ENCODE measurements at regions not wholly inside any gene's neighbourhood (a gene's known extent, or its start where the extent isn't known, plus 50 kb on each side); places are given as distances from the start of the nearest gene placed in this dataset.

DNA sequence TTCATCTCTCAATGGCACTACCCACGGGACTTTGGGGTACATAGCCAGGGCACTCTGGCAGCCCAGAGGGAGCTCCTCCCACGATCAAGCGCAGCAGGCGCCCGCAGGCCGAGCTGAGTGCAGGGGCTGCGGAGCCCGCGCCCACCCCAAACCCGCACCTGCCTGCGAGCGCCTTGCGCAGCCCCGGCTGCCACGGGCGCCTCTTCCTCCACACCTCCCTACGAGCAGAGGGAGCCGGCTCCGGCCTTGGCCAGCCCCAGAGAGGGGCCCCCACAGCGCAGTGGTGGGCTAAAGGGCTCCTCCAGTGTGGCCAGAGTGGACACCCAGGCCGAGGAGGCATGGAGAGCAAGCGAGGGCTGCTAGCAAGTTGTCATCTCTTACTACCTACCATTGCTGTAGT is 165.2 kb downstream of the UBE2E3 start (continued):
- TF ChIP-seq EZH2 (IDR thresholded peaks at IDR 0.05) (no peak), FOSL1 (IDR thresholded peaks at IDR 0.05; ENCODE audit: low read depth) (no peak), ELF1 (IDR thresholded peaks at IDR 0.05; ENCODE audit: borderline replicate concordance, low read depth) (no peak), SP1 (IDR thresholded peaks at IDR 0.05; ENCODE audit: low read depth) (no peak), RAD21 (IDR thresholded peaks at IDR 0.05; ENCODE audit: low read depth) (no peak), CBX3 (IDR thresholded peaks at IDR 0.05; ENCODE audit: low read depth) (no peak), JUND (IDR thresholded peaks at IDR 0.05) (no peak), EZH2phosphoT487 (IDR thresholded peaks at IDR 0.05; ENCODE audit: borderline replicate concordance) (no peak), YY1 (IDR thresholded peaks at IDR 0.05; ENCODE audit: extremely low read depth, insufficient replicate concordance, low read depth, low read length) (no peak), SRF (IDR thresholded peaks at IDR 0.05; ENCODE audit: low read depth) (no peak), SIN3A (IDR thresholded peaks at IDR 0.05; ENCODE audit: low read depth) (no peak)
- TF ChIP-seq, protein P1, sequence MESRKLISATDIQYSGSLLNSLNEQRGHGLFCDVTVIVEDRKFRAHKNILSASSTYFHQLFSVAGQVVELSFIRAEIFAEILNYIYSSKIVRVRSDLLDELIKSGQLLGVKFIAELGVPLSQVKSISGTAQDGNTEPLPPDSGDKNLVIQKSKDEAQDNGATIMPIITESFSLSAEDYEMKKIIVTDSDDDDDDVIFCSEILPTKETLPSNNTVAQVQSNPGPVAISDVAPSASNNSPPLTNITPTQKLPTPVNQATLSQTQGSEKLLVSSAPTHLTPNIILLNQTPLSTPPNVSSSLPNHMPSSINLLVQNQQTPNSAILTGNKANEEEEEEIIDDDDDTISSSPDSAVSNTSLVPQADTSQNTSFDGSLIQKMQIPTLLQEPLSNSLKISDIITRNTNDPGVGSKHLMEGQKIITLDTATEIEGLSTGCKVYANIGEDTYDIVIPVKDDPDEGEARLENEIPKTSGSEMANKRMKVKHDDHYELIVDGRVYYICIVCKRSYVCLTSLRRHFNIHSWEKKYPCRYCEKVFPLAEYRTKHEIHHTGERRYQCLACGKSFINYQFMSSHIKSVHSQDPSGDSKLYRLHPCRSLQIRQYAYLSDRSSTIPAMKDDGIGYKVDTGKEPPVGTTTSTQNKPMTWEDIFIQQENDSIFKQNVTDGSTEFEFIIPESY (IDR thresholded peaks at IDR 0.05; ENCODE audit: extremely low read depth, insufficient replicate concordance, low read length): no peak

- H3K36me3 ChIP-seq (ENCODE audit: control insufficient read depth in 1 of 2, insufficient read depth in 2 of 2, low read length in 2 of 2): no peaks in the 10 kb centered on the region
- no peak overlapping the region for H2AFZ ChIP-seq (ENCODE audit: low read depth, low read length, poor library complexity, severe bottlenecking)
- H3K4me2 ChIP-seq (ENCODE audit: low read length): no peak overlapping the region
- H4K20me1 ChIP-seq (ENCODE audit: insufficient read depth): no peaks in the 10 kb centered on the region
- CTCF ChIA-PET: no interaction called here
- no peaks in the 10 kb centered on the region for H3K9me3 ChIP-seq (ENCODE audit: control insufficient read depth in 1 of 2, insufficient read depth in 1 of 2, low read depth in 1 of 2, low read length in 2 of 2)
- RAD21 ChIA-PET (ENCODE audit: low non-redundant PET in 1 of 2, low total read pairs in 2 of 2, uncharacterized antibody in 2 of 2, unreplicated experiment in 2 of 2): no interaction called here
- POLR2A ChIA-PET: no interaction called here
- H3K4me3 ChIP-seq (replicated peaks in 1 of 2; ENCODE audit: low read depth in 1 of 2, low read length in 2 of 2): no peak overlapping the region
- ATAC-seq (no peak), DNase-seq (ENCODE audit: low read depth, low spot score) (no peak)
- H3K27me3 ChIP-seq (ENCODE audit: insufficient read depth, low read length): no peaks in the 10 kb centered on the region
- no peaks in the 10 kb centered on the region for H3K4me1 ChIP-seq (ENCODE audit: control insufficient read depth in 1 of 2, insufficient read depth in 2 of 2, low read length in 2 of 2)
- no peak for TF ChIP-seq MAX (IDR thresholded peaks at IDR 0.05)
- TF ChIP-seq SIN3A (IDR thresholded peaks at IDR 0.05; ENCODE audit: low read depth): no peak
- TF ChIP-seq TCF7L2 (IDR thresholded peaks at IDR 0.05; ENCODE audit: borderline replicate concordance, extremely low read depth, insufficient read depth, insufficient read length): no peak
- TF ChIP-seq, protein P1 (IDR thresholded peaks at IDR 0.05; ENCODE audit: extremely low read depth, insufficient replicate concordance, low read length): no peak
- no peak for TF ChIP-seq RAD21 (IDR thresholded peaks at IDR 0.05; ENCODE audit: low read depth)
- no peak for TF ChIP-seq JUND (IDR thresholded peaks at IDR 0.05)
- intact Hi-C loops (cut with micrococcal nuclease): no loop called here
- BruUV-seq (replicated peaks): no TSS peak
- H3K27ac ChIP-seq (ENCODE audit: low read depth, low read length): no peak overlapping the region
- no peaks in the 10 kb centered on the region for H3K9me2 ChIP-seq (ENCODE audit: insufficient read depth)
- H3K9ac ChIP-seq (ENCODE audit: low read length): no peak overlapping the region
- H3K79me2 ChIP-seq (ENCODE audit: insufficient read depth, low read length): no peaks in the 10 kb centered on the region
Measured at GRCh38 chr2:181146171-181146570, 165.8 kb downstream of the UBE2E3 start.

Measured in HCT116 (cell line).